Nucleus accumbens (tissue), 56 donors: ENCODE measurements at regions not wholly inside any gene's neighbourhood (a gene's known extent, or its start where the extent isn't known, plus 50 kb on each side); places are given as distances from the start of the nearest gene placed in this dataset.

Source experiments
- DNase-seq, 56 donors: peaks; one replicate each; lab custom pipeline; 2025; lab: John Stamatoyannopoulos, UW

- DNase-seq = peak in 6 of 56 donors; percentile 1 to 39 (median 8)
Observed at GRCh38 chr7:12119620-12120303, 91.3 kb upstream of the TMEM106B start.

- DNase-seq = no peak
Observed at GRCh38 chr7:12120632-12121031, 90.5 kb upstream of the TMEM106B start.

- DNase-seq = no peak
Observed at GRCh38 chr7:12123172-12123571, 87.9 kb upstream of the TMEM106B start.

GRCh38 chr7:12124028-12124427, 87.1 kb upstream of the TMEM106B start:
- DNase-seq = no peak

- DNase-seq = no peak
Observed at GRCh38 chr7:12127455-12127854, 83.6 kb upstream of the TMEM106B start.

- DNase-seq = no peak
Observed at GRCh38 chr7:12130609-12131008, 80.5 kb upstream of the TMEM106B start.

GRCh38 chr7:12131122-12131521, 80.0 kb upstream of the TMEM106B start:
- DNase-seq = no peak

GRCh38 chr7:12133865-12134264, 77.2 kb upstream of the TMEM106B start:
- no peak for DNase-seq

- DNase-seq = no peak
Observed at GRCh38 chr7:12136523-12136922, 74.6 kb upstream of the TMEM106B start.

GRCh38 chr7:12137283-12137682, 73.8 kb upstream of the TMEM106B start:
- no peak for DNase-seq

- DNase-seq = no peak
Observed at GRCh38 chr7:12138421-12138820, 72.7 kb upstream of the TMEM106B start.

GRCh38 chr7:12139416-12139815, 71.7 kb upstream of the TMEM106B start:
- no peak for DNase-seq

GRCh38 chr7:12146813-12147212, 64.3 kb upstream of the TMEM106B start:
- no peak for DNase-seq

GRCh38 chr7:12152196-12152918, 58.7 kb upstream of the TMEM106B start:
- no peak for DNase-seq

GRCh38 chr7:12154119-12154518, 57.0 kb upstream of the TMEM106B start:
- no peak for DNase-seq

- DNase-seq = no peak
Observed at GRCh38 chr7:12157517-12157916, 53.6 kb upstream of the TMEM106B start.

- DNase-seq = no peak
Observed at GRCh38 chr7:12158334-12159060, 52.6 kb upstream of the TMEM106B start.

- no peak for DNase-seq
Observed at GRCh38 chr7:12161146-12161545, 49.9 kb upstream of the TMEM106B start.
